GM21526 (cell line): ENCODE measurements at regions not wholly inside any gene's neighbourhood (a gene's known extent, or its start where the extent isn't known, plus 50 kb on each side); places are given as distances from the start of the nearest gene placed in this dataset.

Experiments
- ATAC-seq: cut with Tn5 transposase; IDR thresholded peaks from one replicate; pipeline ENCODE4 v1.9.1; 2021; ENCODE audit warnings: moderate library complexity; ENCODE audit not compliant: unreplicated experiment, low FRiP score

GRCh38 chr3:178367817-178368617 is 168.2 kb upstream of the KCNMB2 start:
- no peak for ATAC-seq

GRCh38 chr3:178369006-178369405 is 167.2 kb upstream of the KCNMB2 start:
- no peak for ATAC-seq

GRCh38 chr3:178369811-178370210 is 166.4 kb upstream of the KCNMB2 start:
- no peak for ATAC-seq

GRCh38 chr3:178370387-178370786 is 165.8 kb upstream of the KCNMB2 start:
- ATAC-seq: no peak

GRCh38 chr3:178381555-178381954 is 154.7 kb upstream of the KCNMB2 start:
- no peak for ATAC-seq

- no peak for ATAC-seq
Measured at GRCh38 chr3:178381971-178382448, 154.2 kb upstream of the KCNMB2 start.

GRCh38 chr3:178382449-178383061 is 153.7 kb upstream of the KCNMB2 start:
- ATAC-seq: no peak

GRCh38 chr3:178384321-178385230 is 151.7 kb upstream of the KCNMB2 start:
- ATAC-seq: no peak

- ATAC-seq: no peak
Measured at GRCh38 chr3:178385280-178385952, 150.8 kb upstream of the KCNMB2 start.

GRCh38 chr3:178386401-178386800 is 149.8 kb upstream of the KCNMB2 start:
- peak; percentile 56 for ATAC-seq

GRCh38 chr3:178386880-178387279 is 149.4 kb upstream of the KCNMB2 start:
- no peak for ATAC-seq

- ATAC-seq: no peak
Measured at GRCh38 chr3:178388473-178388872, 147.8 kb upstream of the KCNMB2 start.

- no peak for ATAC-seq
Measured at GRCh38 chr3:178389258-178389657, 147.0 kb upstream of the KCNMB2 start.

- ATAC-seq: no peak
Measured at GRCh38 chr3:178392511-178392926, 143.7 kb upstream of the KCNMB2 start.

GRCh38 chr3:178393146-178393545 is 143.1 kb upstream of the KCNMB2 start:
- no peak for ATAC-seq

- no peak for ATAC-seq
Measured at GRCh38 chr3:178393824-178394223, 142.4 kb upstream of the KCNMB2 start.

- ATAC-seq: no peak
Measured at GRCh38 chr3:178396318-178396717, 139.9 kb upstream of the KCNMB2 start.

- ATAC-seq: no peak
Measured at GRCh38 chr3:178397202-178397601, 139.0 kb upstream of the KCNMB2 start.

- ATAC-seq: no peak
Measured at GRCh38 chr3:178397836-178398235, 138.4 kb upstream of the KCNMB2 start.

- no peak for ATAC-seq
Measured at GRCh38 chr3:178404961-178405360, 131.3 kb upstream of the KCNMB2 start.
